C4-2B (cell line): ENCODE measurements at regions not wholly inside any gene's neighbourhood (a gene's known extent, or its start where the extent isn't known, plus 50 kb on each side); places are given as distances from the start of the nearest gene placed in this dataset.

Source experiments
- CTCF ChIP-seq: fragments of 450-650 bp; conservative IDR thresholded peaks from 2 replicates; pipeline ENCODE4 v1.5.1; 2017; ENCODE audit warnings: mild to moderate bottlenecking
- ZFX ChIP-seq: fragments of 450-650 bp; IDR thresholded peaks from 2 replicates; pipeline ENCODE4 v1.6.1; 2017

- TF ChIP-seq CTCF (no peak), ZFX (no peak)
These were observed 321.2 kb upstream of the VRK2 start for GRCh38 chr2:57725337-57725947.
